T follicular helper cell (primary cell): ENCODE measurements at regions not wholly inside any gene's neighbourhood (a gene's known extent, or its start where the extent isn't known, plus 50 kb on each side); places are given as distances from the start of the nearest gene placed in this dataset.

Experiments
- DNase-seq: peaks from one replicate; pipeline ENCODE4 v3.0.0-alpha.2; 2020; ENCODE audit warnings: low read depth

DNA sequence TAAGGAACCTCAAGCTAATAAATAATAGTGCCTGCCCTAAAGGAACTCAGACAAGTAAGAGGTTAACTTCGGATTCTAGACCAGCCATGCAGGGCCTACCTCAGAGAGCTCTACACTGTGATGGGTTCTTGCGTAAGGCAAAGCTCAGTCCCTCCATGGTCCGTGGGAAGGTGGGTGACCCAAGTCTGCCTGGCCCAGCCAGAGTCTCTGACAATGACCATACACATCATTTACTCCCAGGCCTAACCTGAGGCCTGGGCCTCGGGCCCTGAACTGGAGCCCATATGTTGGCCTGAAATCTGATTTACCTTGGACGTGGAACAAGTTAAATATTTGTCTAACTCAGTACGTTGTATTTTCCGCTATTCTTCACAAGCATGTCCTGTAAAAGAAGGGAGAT, 55.1 kb downstream of the TMEM174 start:
- no peak for DNase-seq
